Activated naive CD8-positive, alpha-beta T cell treated with anti-CD3 and anti-CD28 coated beads, Interleukin-2, amount 50 U/mL, for 24 hours (primary cell): ENCODE measurements at regions not wholly inside any gene's neighbourhood (a gene's known extent, or its start where the extent isn't known, plus 50 kb on each side); places are given as distances from the start of the nearest gene placed in this dataset.

ENCODE experiments used
- ATAC-seq: fragments of 150-1000 bp; cut with Tn5 transposase; one replicate; pipeline ENCODE4 v1.10.0; 2021
- DNase-seq: peaks from one replicate; pipeline ENCODE4 v3.0.0; 2021
- H3K27ac Mint-ChIP-seq: one replicate; pipeline ENCODE4 v1.8.0; 2021; ENCODE audit warnings: mild to moderate bottlenecking, mixed read lengths
- H3K27me3 Mint-ChIP-seq: one replicate; pipeline ENCODE4 v1.8.0; 2021; ENCODE audit warnings: mixed read lengths
- H3K36me3 Mint-ChIP-seq: one replicate; pipeline ENCODE4 v1.8.0; 2021; ENCODE audit warnings: low read depth, mixed read lengths
- H3K4me1 Mint-ChIP-seq: one replicate; pipeline ENCODE4 v1.8.0; 2021; ENCODE audit warnings: mixed read lengths
- H3K4me3 Mint-ChIP-seq: one replicate; pipeline ENCODE4 v1.8.0; 2021; ENCODE audit warnings: mild to moderate bottlenecking, moderate library complexity, mixed read lengths
- H3K9me3 Mint-ChIP-seq: one replicate; pipeline ENCODE4 v1.8.0; 2021; ENCODE audit warnings: mixed read lengths

- DNase-seq, result no peak
- Mint-ChIP-seq H3K27ac (no peak overlapping the region), H3K27me3 (no peaks in the 10 kb centered on the region), H3K4me1 (peaks cover 23% of the 10 kb centered on the region), H3K36me3 (no peaks in the 10 kb centered on the region), H3K9me3 (no peaks in the 10 kb centered on the region), H3K4me3 (no peak overlapping the region)
- ATAC-seq, result no peak
These were observed 53.4 kb upstream of the PTGFRN start for GRCh38 chr1:116856312-116856711.

DNA sequence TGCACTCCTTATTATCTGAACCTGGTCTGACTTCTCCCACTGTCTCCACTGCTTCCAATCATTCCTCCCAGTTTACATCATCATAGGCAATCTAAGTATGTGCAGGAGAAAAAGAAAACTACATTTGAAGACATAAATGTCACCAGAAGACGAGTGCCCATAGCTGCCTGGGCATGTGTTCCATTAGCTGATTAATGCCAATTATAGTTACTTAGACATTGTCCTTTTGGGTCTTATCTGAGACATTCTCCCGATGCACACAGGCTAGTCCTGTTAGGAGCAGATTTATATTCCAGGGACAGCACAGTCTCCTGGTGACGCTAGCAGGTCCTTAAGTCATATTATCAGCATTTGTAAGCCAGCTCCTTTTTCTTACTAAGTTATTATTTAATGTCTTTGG lies 52.6 kb upstream of the PTGFRN start:
- Mint-ChIP-seq H3K9me3 (no peaks in the 10 kb centered on the region), H3K4me3 (no peak overlapping the region), H3K27me3 (no peaks in the 10 kb centered on the region), H3K36me3 (no peaks in the 10 kb centered on the region), H3K4me1 (peaks cover 23% of the 10 kb centered on the region), H3K27ac (no peak overlapping the region)
- ATAC-seq (no peak), DNase-seq (no peak)
